PC-3 (cell line): ENCODE measurements at regions not wholly inside any gene's neighbourhood (a gene's known extent, or its start where the extent isn't known, plus 50 kb on each side); places are given as distances from the start of the nearest gene placed in this dataset.
A peak's percentile ranks its signal among the peaks of the same experiment; 100 is the strongest.

Experiments used
- ATAC-seq: fragments of 200-7000 bp; cut with Tn5 transposase; 2 replicates; pipeline ENCODE4 v1.9.1; 2020; ENCODE audit warnings: mild to moderate bottlenecking, moderate library complexity
- BruUV-seq: library from RNA; stranded (reverse); fragments of 400-500 nt; replicated peaks from 2 replicates; lab custom pipeline; 2021; lab: Mats Ljungman, UMichigan
- CTCF ChIA-PET: fragments of 300-600 bp; sonication (Branson Sonifier 250); formaldehyde crosslinking; loops from one replicate; lab custom pipeline; 2022; ENCODE audit warnings: antibody characterized with exemption; lab: Charles Lee
- POLR2A ChIA-PET: fragments of 300-600 bp; sonication (Branson Sonifier 250); formaldehyde crosslinking; loops from one replicate; lab custom pipeline; 2022; ENCODE audit warnings: antibody characterized with exemption; ENCODE audit not compliant: unreplicated experiment; lab: Charles Lee
- DNase-seq: peaks from one replicate; pipeline ENCODE4 v3.0.0-alpha.2; 2015
- H2AFZ ChIP-seq: fragments of 300-600 bp; sonication (generic); 2 replicates; pipeline ENCODE4 v1.6.0; 2016; ENCODE audit warnings: antibody characterized with exemption, low read length
- H3F3A ChIP-seq: fragments of 300-600 bp; sonication (generic); one replicate; pipeline ENCODE4 v1.6.0; 2017; ENCODE audit warnings: antibody characterized with exemption, low read length, control low read depth, mild to moderate bottlenecking; ENCODE audit not compliant: unreplicated experiment
- H3K27ac ChIP-seq: fragments of 300-600 bp; sonication (generic); 2 replicates; pipeline ENCODE4 v1.5.1; 2016; ENCODE audit warnings: mild to moderate bottlenecking, low read length
- H3K27me3 ChIP-seq: fragments of 300-600 bp; sonication (generic); 2 replicates; pipeline ENCODE4 v1.6.1; 2016; ENCODE audit warnings: low read length, mixed read lengths
- H3K36me3 ChIP-seq: fragments of 300-600 bp; sonication (generic); 2 replicates; pipeline ENCODE4 v1.6.1; 2016; ENCODE audit warnings: low read depth, mixed run types, low read length, mixed read lengths
- H3K4me1 ChIP-seq: fragments of 300-600 bp; sonication (generic); 2 replicates; pipeline ENCODE4 v1.5.1; 2016; ENCODE audit warnings: low read length; ENCODE audit not compliant: insufficient read depth
- H3K4me2 ChIP-seq: fragments of 300-600 bp; sonication (generic); 2 replicates; pipeline ENCODE4 v1.6.0; 2016; ENCODE audit warnings: low read length
- H3K4me3 ChIP-seq: fragments of 300-600 bp; sonication (generic); 2 replicates; pipeline ENCODE4 v1.5.1; 2016; ENCODE audit warnings: mild to moderate bottlenecking, low read length, mixed read lengths
- H3K79me2 ChIP-seq: fragments of 300-600 bp; sonication (generic); 2 replicates; pipeline ENCODE4 v1.6.1; 2017; ENCODE audit warnings: low read length, mixed read lengths
- H3K9ac ChIP-seq: fragments of 300-600 bp; sonication (generic); 2 replicates; pipeline ENCODE4 v1.6.0; 2016; ENCODE audit warnings: mild to moderate bottlenecking, low read length
- H3K9me2 ChIP-seq: fragments of 300-600 bp; sonication (generic); replicated peaks from 2 replicates; pipeline ENCODE4 v1.6.1; 2016; ENCODE audit warnings: mixed run types, low read length, mixed read lengths
- H3K9me3 ChIP-seq: fragments of 300-600 bp; sonication (generic); 2 replicates; pipeline ENCODE4 v1.6.1; 2016; ENCODE audit warnings: low read length, mixed read lengths
- H4K20me1 ChIP-seq: fragments of 300-600 bp; sonication (generic); 2 replicates; pipeline ENCODE4 v1.6.1; 2016; ENCODE audit warnings: low read length, mixed read lengths
- EZH2 ChIP-seq: fragments of 300-600 bp; sonication (generic); IDR thresholded peaks from one replicate; pipeline ENCODE4 v1.6.1; 2017; ENCODE audit warnings: antibody characterized with exemption, mild to moderate bottlenecking, low read length; ENCODE audit not compliant: unreplicated experiment
- EZH2phosphoT487 ChIP-seq: fragments of 300-600 bp; sonication (generic); IDR thresholded peaks from 2 replicates; pipeline ENCODE4 v1.6.1; 2018; ENCODE audit warnings: mild to moderate bottlenecking, antibody characterized with exemption, low read length, borderline replicate concordance
- intact Hi-C: fragments of 100-400 bp; cut with micrococcal nuclease; formaldehyde crosslinking; loops from 2 replicates; pipeline ENCODE4 v1.9.0; 2023
- TF ChIP-seq, protein P1 (sequence below): fragments of 300-600 bp; sonication (generic); conservative IDR thresholded peaks from 2 replicates; pipeline ENCODE4 v1.5.1; 2017; ENCODE audit warnings: antibody characterized with exemption, low read depth, mild to moderate bottlenecking, low read length

DNA sequence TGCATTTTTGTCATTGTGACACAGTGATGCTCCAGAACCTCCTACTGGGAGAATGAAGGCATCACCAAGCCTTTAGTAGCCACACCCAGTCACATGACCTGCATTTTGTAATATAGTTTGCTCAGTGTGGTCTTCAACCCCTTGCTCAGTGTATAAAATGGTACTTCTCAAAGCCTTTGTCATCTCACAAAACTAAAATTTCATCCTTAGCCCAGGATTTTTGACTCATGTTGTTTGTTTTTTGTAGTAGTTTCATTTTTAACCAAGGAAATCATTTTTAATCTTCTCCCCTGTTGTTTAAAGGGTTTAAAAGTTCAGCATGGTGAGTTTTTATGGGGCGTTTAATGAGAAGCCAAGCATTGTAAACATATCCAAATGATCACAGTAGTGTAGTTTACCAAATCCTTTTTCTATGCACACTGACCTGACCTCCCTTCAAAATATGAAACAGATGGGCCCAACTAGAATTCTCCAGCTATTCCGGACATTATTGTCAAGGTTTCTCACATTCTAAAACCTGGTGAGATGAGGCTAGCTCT, 123.5 kb upstream of the IL12A start:
- DNase-seq (peak; percentile 57), ATAC-seq (peak; percentile 79)
- ChIA-PET POLR2A (no interaction called here), CTCF (no interaction called here)
- Histone ChIP-seq H3K79me2 (peaks cover 50% of the 10 kb centered on the region), H3K27ac (peak overlapping the region; percentile 15; the same call in 1 of the 2 replicates), H4K20me1 (no peaks in the 10 kb centered on the region), H3K36me3 (peaks cover 28% of the 10 kb centered on the region), H3F3A (no peaks in the 10 kb centered on the region), H3K4me1 (peaks cover 19% of the 10 kb centered on the region), H3K9me3 (peaks cover 5% of the 10 kb centered on the region; the same call in 1 of the 2 replicates), H2AFZ (no peak overlapping the region), H3K4me2 (peak overlapping the region; percentile 32; the same call in 1 of the 2 replicates), H3K9ac (no peak overlapping the region), H3K27me3 (no peaks in the 10 kb centered on the region), H3K9me2 (no peaks in the 10 kb centered on the region), H3K4me3 (no peak overlapping the region)
- intact Hi-C loops, result no loop called here
- BruUV-seq, result no TSS peak
- no peak for TF ChIP-seq EZH2
- TF ChIP-seq EZH2phosphoT487, result no peak
- TF ChIP-seq, protein P1, sequence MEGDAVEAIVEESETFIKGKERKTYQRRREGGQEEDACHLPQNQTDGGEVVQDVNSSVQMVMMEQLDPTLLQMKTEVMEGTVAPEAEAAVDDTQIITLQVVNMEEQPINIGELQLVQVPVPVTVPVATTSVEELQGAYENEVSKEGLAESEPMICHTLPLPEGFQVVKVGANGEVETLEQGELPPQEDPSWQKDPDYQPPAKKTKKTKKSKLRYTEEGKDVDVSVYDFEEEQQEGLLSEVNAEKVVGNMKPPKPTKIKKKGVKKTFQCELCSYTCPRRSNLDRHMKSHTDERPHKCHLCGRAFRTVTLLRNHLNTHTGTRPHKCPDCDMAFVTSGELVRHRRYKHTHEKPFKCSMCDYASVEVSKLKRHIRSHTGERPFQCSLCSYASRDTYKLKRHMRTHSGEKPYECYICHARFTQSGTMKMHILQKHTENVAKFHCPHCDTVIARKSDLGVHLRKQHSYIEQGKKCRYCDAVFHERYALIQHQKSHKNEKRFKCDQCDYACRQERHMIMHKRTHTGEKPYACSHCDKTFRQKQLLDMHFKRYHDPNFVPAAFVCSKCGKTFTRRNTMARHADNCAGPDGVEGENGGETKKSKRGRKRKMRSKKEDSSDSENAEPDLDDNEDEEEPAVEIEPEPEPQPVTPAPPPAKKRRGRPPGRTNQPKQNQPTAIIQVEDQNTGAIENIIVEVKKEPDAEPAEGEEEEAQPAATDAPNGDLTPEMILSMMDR, result no peak

DNA sequence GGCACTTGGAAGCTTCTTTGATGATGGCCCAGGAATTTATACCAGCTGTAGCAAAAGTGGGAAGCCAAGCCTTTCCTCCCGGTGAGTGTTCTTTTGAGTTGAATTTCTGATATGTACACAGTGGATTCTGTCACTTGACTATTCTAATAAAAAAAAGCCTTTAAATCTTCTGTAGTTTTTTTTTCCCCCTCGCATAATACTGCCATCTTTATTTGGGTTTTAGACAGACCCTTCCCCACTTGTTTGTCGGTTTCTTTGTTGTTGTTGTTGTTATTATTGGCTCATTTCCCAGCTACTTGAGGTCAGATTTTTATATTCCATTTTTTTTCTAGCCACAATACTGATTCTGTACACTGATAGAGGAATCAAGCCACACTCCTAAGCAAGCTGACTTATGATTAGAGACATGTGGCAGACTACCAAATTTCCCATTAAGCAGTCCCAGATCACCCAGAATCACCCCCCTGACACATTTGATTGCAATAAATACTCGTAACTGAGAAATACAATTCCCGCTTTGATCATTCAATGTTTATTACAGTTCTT, 122.4 kb upstream of the IL12A start:
- Histone ChIP-seq H3K9me3 (peaks cover 5% of the 10 kb centered on the region; the same call in 1 of the 2 replicates), H4K20me1 (no peaks in the 10 kb centered on the region), H3F3A (no peaks in the 10 kb centered on the region), H3K4me3 (no peak overlapping the region), H3K9me2 (no peaks in the 10 kb centered on the region), H2AFZ (no peak overlapping the region), H3K79me2 (peaks cover 43% of the 10 kb centered on the region), H3K27ac (no peak overlapping the region), H3K4me1 (peaks cover 25% of the 10 kb centered on the region), H3K9ac (no peak overlapping the region), H3K4me2 (no peak overlapping the region), H3K27me3 (no peaks in the 10 kb centered on the region), H3K36me3 (peaks cover 29% of the 10 kb centered on the region)
- DNase-seq, result no peak
- CTCF ChIA-PET, result interaction anchor here (0.6 kb wide), 1 partner anchor 310 kb away, joined by 3 read pairs; no protein-coding TSS in a partner anchor
- BruUV-seq, result TSS peak; percentile 23
- no peak for ATAC-seq
- POLR2A ChIA-PET, result no interaction called here
- intact Hi-C loops, result no loop called here
- TF ChIP-seq, protein P1, result no peak
- TF ChIP-seq EZH2phosphoT487 (no peak), EZH2 (no peak)

DNA sequence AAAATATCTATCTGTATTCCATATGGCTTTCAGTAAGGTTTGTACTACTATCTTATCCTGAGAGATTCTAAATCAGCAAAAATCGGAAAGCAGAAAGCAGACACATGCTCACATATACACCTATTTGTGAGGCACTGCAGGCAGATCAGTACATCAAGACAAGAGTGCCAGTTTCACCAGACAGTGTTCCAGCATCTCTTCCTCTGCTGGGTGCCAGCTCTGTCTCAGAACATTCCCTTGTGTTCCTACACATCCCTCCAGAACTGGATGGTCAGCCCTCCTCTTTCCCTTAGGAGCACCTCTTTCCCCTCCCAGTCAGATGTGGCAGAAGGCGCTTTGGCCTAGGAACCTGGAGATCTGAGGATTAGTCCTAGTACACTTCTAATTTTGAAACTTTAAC, 121.3 kb upstream of the IL12A start:
- no peaks in the 10 kb centered on the region for H3K27me3 ChIP-seq
- no peak overlapping the region for H3K9ac ChIP-seq
- H3K4me1 ChIP-seq, result peaks cover 36% of the 10 kb centered on the region
- H3K36me3 ChIP-seq, result peaks cover 29% of the 10 kb centered on the region
- H3F3A ChIP-seq, result no peaks in the 10 kb centered on the region
- DNase-seq (no peak), ATAC-seq (no peak)
- no peak overlapping the region for H3K4me2 ChIP-seq
- H3K27ac ChIP-seq, result no peak overlapping the region
- H2AFZ ChIP-seq, result no peak overlapping the region
- no peak overlapping the region for H3K4me3 ChIP-seq
- H3K79me2 ChIP-seq, result peaks cover 39% of the 10 kb centered on the region
- H4K20me1 ChIP-seq, result no peaks in the 10 kb centered on the region
- BruUV-seq, result no TSS peak
- H3K9me3 ChIP-seq, result peaks cover 5% of the 10 kb centered on the region; the same call in 1 of the 2 replicates
- ChIA-PET CTCF (no interaction called here), POLR2A (no interaction called here)
- no peaks in the 10 kb centered on the region for H3K9me2 ChIP-seq
- TF ChIP-seq EZH2phosphoT487 (no peak), EZH2 (no peak)
- TF ChIP-seq, protein P1, result no peak
- intact Hi-C loops, result no loop called here
